H1 (cell line): ENCODE measurements at regions not wholly inside any gene's neighbourhood (a gene's known extent, or its start where the extent isn't known, plus 50 kb on each side); places are given as distances from the start of the nearest gene placed in this dataset.

Experiments used
- CTCF ChIA-PET: fragments of 300-600 bp; sonication (Branson Sonifier 250); formaldehyde crosslinking; loops from one replicate; lab custom pipeline; 2021; ENCODE audit not compliant: partially characterized antibody; lab: Charles Lee
- POLR2A ChIA-PET: fragments of 300-600 bp; sonication (Branson Sonifier 250); formaldehyde crosslinking; loops from one replicate; lab custom pipeline; 2021; ENCODE audit warnings: inconsistent platforms; ENCODE audit not compliant: partially characterized antibody; lab: Charles Lee
- DNase-seq, 2 experiments: peaks; one replicate each; pipeline versions ENCODE4 v3.0.0 to v3.0.0-alpha.2; 2010 to 2022; ENCODE audit warnings: low spot score in 2 of 2, low read depth in 1 of 2, mixed read lengths in 1 of 2
- FAIRE-seq: peaks from 2 replicates; lab custom pipeline; 2011; peaks lifted over from hg19 to GRCh38; lab: Jason Lieb, UNC
- H2AFZ ChIP-seq: 2 replicates; pipeline ENCODE4 v1.8.1; 2012; ENCODE audit warnings: low read length, inconsistent platforms
- H2AK5ac ChIP-seq: 2 replicates; pipeline ENCODE4 v1.6.1; 2013; ENCODE audit warnings: low read depth, low read length
- H2BK120ac ChIP-seq: replicated peaks from 2 replicates; pipeline ENCODE3; 2013; ENCODE audit warnings: low read depth, low read length, inconsistent platforms
- H2BK12ac ChIP-seq: 2 replicates; pipeline ENCODE4 v1.6.1; 2013; ENCODE audit warnings: low read depth, low read length
- H2BK15ac ChIP-seq: 2 replicates; pipeline ENCODE4 v1.6.1; 2013; ENCODE audit warnings: low read length
- H2BK20ac ChIP-seq: 2 replicates; pipeline ENCODE4 v1.6.1; 2013; ENCODE audit warnings: low read length
- H2BK5ac ChIP-seq: 2 replicates; pipeline ENCODE4 v1.6.1; 2013; ENCODE audit warnings: low read depth, low read length
- H3K14ac ChIP-seq: 2 replicates; pipeline ENCODE4 v1.6.1; 2013; ENCODE audit warnings: inconsistent platforms; ENCODE audit not compliant: insufficient read length
- H3K18ac ChIP-seq: 2 replicates; pipeline ENCODE4 v1.6.1; 2013; ENCODE audit warnings: low read length; ENCODE audit errors: extremely low read depth
- H3K23ac ChIP-seq: 2 replicates; pipeline ENCODE4 v1.6.1; 2013; ENCODE audit warnings: inconsistent platforms; ENCODE audit not compliant: insufficient read length
- H3K23me2 ChIP-seq: 2 replicates; pipeline ENCODE4 v1.6.1; 2013; ENCODE audit warnings: low read depth, low read length
- H3K27ac ChIP-seq: 2 replicates; pipeline ENCODE4 v1.6.1; 2011; ENCODE audit warnings: low read depth, low read length, inconsistent platforms
- H3K27me3 ChIP-seq, 4 experiments: replicated peaks in 1 of 4; 1 replicate in 1 of 4; 2 replicates in 3 of 4; pipeline versions ENCODE4 v1.6.1 to v1.8.1; 2011 to 2013; ENCODE audit warnings: low read length in 3 of 4, mild to moderate bottlenecking in 3 of 4, inconsistent platforms in 2 of 4, mixed read lengths in 2 of 4, moderate library complexity in 1 of 4; ENCODE audit not compliant: control insufficient read depth in 3 of 4, insufficient read depth in 3 of 4; ENCODE audit errors: extremely low read depth in 1 of 4
- H3K36me3 ChIP-seq, 4 experiments: 2 replicates each; pipeline versions ENCODE4 v1.6.1 to v1.8.1; 2011 to 2013; ENCODE audit warnings: mild to moderate bottlenecking in 4 of 4, low read length in 3 of 4, moderate library complexity in 2 of 4, control low read depth in 1 of 4, inconsistent platforms in 1 of 4; ENCODE audit not compliant: insufficient read depth in 4 of 4, control insufficient read depth in 2 of 4
- H3K4ac ChIP-seq: replicated peaks from 2 replicates; pipeline ENCODE3; 2013; ENCODE audit warnings: low read length, low read depth, mixed read lengths, inconsistent platforms; ENCODE audit not compliant: insufficient read length
- H3K4me1 ChIP-seq, 4 experiments: replicated peaks in 1 of 4; 1 replicate in 1 of 4; 2 replicates in 3 of 4; pipeline versions ENCODE4 v1.6.1 to v1.8.1; 2011 to 2013; ENCODE audit warnings: low read length in 3 of 4, inconsistent platforms in 2 of 4, mixed read lengths in 1 of 4; ENCODE audit not compliant: insufficient read depth in 4 of 4, control insufficient read depth in 3 of 4
- H3K4me2 ChIP-seq, 2 experiments: 2 replicates each; pipeline versions ENCODE4 v1.6.1 to v1.8.1; 2011 to 2013; ENCODE audit warnings: low read depth in 2 of 2, low read length in 2 of 2, control low read depth in 1 of 2, inconsistent platforms in 1 of 2, mild to moderate bottlenecking in 1 of 2; ENCODE audit not compliant: insufficient read depth in 1 of 2
- H3K4me3 ChIP-seq, 4 experiments: fragments of 200-600, 300-600 bp in 1 of 4; sonication (generic), shearing (Covaris generic), sonication (Bioruptor Twin) in 1 of 4; 2 replicates each; pipeline versions ENCODE4 v1.5.1 to v1.8.1; 2011 to 2016; ENCODE audit warnings: low read length in 4 of 4, low read depth in 3 of 4, control low read depth in 2 of 4, inconsistent platforms in 2 of 4, mild to moderate bottlenecking in 2 of 4, mixed read lengths in 1 of 4, moderate library complexity in 1 of 4; ENCODE audit not compliant: insufficient read depth in 2 of 4; ENCODE audit errors: extremely low read depth in 1 of 4
- H3K56ac ChIP-seq: replicated peaks from 2 replicates; pipeline ENCODE3; 2013; ENCODE audit warnings: low read depth, mild to moderate bottlenecking, mixed read lengths, low read length, inconsistent platforms; ENCODE audit not compliant: insufficient read length
- H3K79me1 ChIP-seq: 2 replicates; pipeline ENCODE4 v1.6.1; 2013; ENCODE audit warnings: low read depth, low read length, control low read depth
- H3K79me2 ChIP-seq, 2 experiments: 2 replicates each; pipeline versions ENCODE4 v1.6.1 to v1.8.1; 2012 to 2013; ENCODE audit warnings: low read length in 2 of 2, mild to moderate bottlenecking in 2 of 2, inconsistent platforms in 1 of 2; ENCODE audit not compliant: insufficient read depth in 2 of 2, control insufficient read depth in 1 of 2
- H3K9ac ChIP-seq, 4 experiments: replicated peaks in 1 of 4; 1 replicate in 1 of 4; 2 replicates in 3 of 4; pipeline versions ENCODE4 v1.6.1 to v1.8.1; 2011 to 2013; ENCODE audit warnings: low read depth in 3 of 4, low read length in 3 of 4, control low read depth in 2 of 4, mild to moderate bottlenecking in 2 of 4, moderate library complexity in 2 of 4, inconsistent platforms in 1 of 4; ENCODE audit errors: extremely low read depth in 1 of 4
- H3K9me3 ChIP-seq, 2 experiments: 2 replicates each; pipeline versions ENCODE4 v1.6.1 to v1.8.1; 2012 to 2013; ENCODE audit warnings: mild to moderate bottlenecking in 2 of 2, moderate library complexity in 2 of 2, control low read depth in 1 of 2, inconsistent platforms in 1 of 2, low read depth in 1 of 2, low read length in 1 of 2, mixed read lengths in 1 of 2; ENCODE audit not compliant: insufficient read depth in 2 of 2
- H4K20me1 ChIP-seq, 2 experiments: replicated peaks in 1 of 2; 2 replicates each; pipeline versions ENCODE3 to v1.8.1; 2011 to 2013; ENCODE audit warnings: inconsistent platforms in 2 of 2, low read length in 2 of 2, mild to moderate bottlenecking in 1 of 2; ENCODE audit not compliant: insufficient read depth in 2 of 2, control insufficient read depth in 1 of 2
- H4K5ac ChIP-seq: 2 replicates; pipeline ENCODE4 v1.6.1; 2013; ENCODE audit warnings: low read length, low read depth, mixed read lengths, inconsistent platforms; ENCODE audit not compliant: insufficient read length
- H4K8ac ChIP-seq: 2 replicates; pipeline ENCODE4 v1.8.0; 2013; ENCODE audit warnings: mild to moderate bottlenecking, moderate library complexity, low read length, inconsistent platforms; ENCODE audit not compliant: insufficient read depth; ENCODE audit errors: extremely low read depth
- H4K91ac ChIP-seq: replicated peaks from 2 replicates; pipeline ENCODE3; 2013; ENCODE audit warnings: low read length, mixed read lengths, inconsistent platforms; ENCODE audit not compliant: insufficient read length
- PHF8 ChIP-seq: fragments of 200-600 bp; sonication (generic); conservative IDR thresholded peaks from 2 replicates; pipeline ENCODE4 v1.7.1; 2012; ENCODE audit warnings: low read depth, mild to moderate bottlenecking, inconsistent platforms, low read length, moderate library complexity
- SIN3A ChIP-seq, 2 experiments: IDR thresholded peaks in 1 of 2; conservative IDR thresholded peaks in 1 of 2; 2 replicates each; pipeline ENCODE4 v1.6.1; 2011 to 2012; ENCODE audit warnings: low read length in 2 of 2, improper control_type of control experiment in 1 of 2, low read depth in 1 of 2, mild to moderate bottlenecking in 1 of 2
- SUZ12 ChIP-seq: fragments of 200-600 bp; sonication (generic); IDR thresholded peaks from 2 replicates; pipeline ENCODE4 v1.6.1; 2012; ENCODE audit warnings: mild to moderate bottlenecking, inconsistent platforms, low read length, moderate library complexity, mixed read lengths
- TAF7 ChIP-seq: optimal IDR thresholded peaks from 2 replicates; pipeline ENCODE3; 2011; ENCODE audit warnings: low read depth, mild to moderate bottlenecking, inconsistent platforms, low read length, moderate library complexity, borderline replicate concordance
- WGBS, 2 experiments: shearing (Covaris generic) in 1 of 2; methylation state at CpG; one replicate each; pipeline versions ENCODE4 v1.1.6 to v1.1.7; 2013 to 2015; ENCODE audit warnings: low lambda C conversion rate in 2 of 2, mixed read lengths in 2 of 2, inconsistent platforms in 1 of 2, low coverage in 1 of 2, missing lambda C conversion rate in 1 of 2; ENCODE audit not compliant: insufficient replicate concordance in 2 of 2, insufficient coverage in 1 of 2, insufficient read length in 1 of 2; ENCODE audit errors: extremely low coverage in 1 of 2, missing lambda C conversion rate in 1 of 2; 5-methylcytosine and 5-hydroxymethylcytosine counted together

- Histone ChIP-seq H3K9me3 (no peaks in the 10 kb centered on the region), H3K79me2 (no peaks in the 10 kb centered on the region)
- FAIRE-seq = no peak
- TF ChIP-seq SIN3A (conservative IDR thresholded peaks at IDR 0.05 in 1 of 2, IDR thresholded peaks at IDR 0.05 in 1 of 2; ENCODE audit: low read depth in 1 of 2, low read length in 2 of 2) (no peak), TAF7 (no peak), PHF8 (no peak), SUZ12 (no peak)
Measured at GRCh38 chrX:121374471-121374870, 327.1 kb downstream of the GLUD2 start.

More at GRCh38 chrX:121374471-121374870, 327.1 kb downstream of the GLUD2 start:
- no peak overlapping the region for H3K14ac ChIP-seq
- H3K4me3 ChIP-seq = no peak overlapping the region
- H3K4me2 ChIP-seq = no peak overlapping the region
- no peak for DNase-seq
- H3K4ac ChIP-seq = no peak overlapping the region
- no peak overlapping the region for H2BK20ac ChIP-seq
- POLR2A ChIA-PET = no interaction called here
- no peak overlapping the region for H3K18ac ChIP-seq
- no peak overlapping the region for H3K23ac ChIP-seq
- H4K20me1 ChIP-seq = no peaks in the 10 kb centered on the region
- no peak overlapping the region for H2BK12ac ChIP-seq
- H2AFZ ChIP-seq = no peak overlapping the region
- H3K23me2 ChIP-seq = no peaks in the 10 kb centered on the region
- H3K4me1 ChIP-seq = no peaks in the 10 kb centered on the region
- no peaks in the 10 kb centered on the region for H3K79me1 ChIP-seq
- CTCF ChIA-PET = no interaction called here
- no peak overlapping the region for H3K56ac ChIP-seq
- H3K9ac ChIP-seq = no peak overlapping the region
- WGBS, 2 experiments = 67% methylated on average over 3 of the region's 3 CpGs; no CpG with 5 or more reads in 1 of the 2 experiments
- H4K8ac ChIP-seq = no peak overlapping the region
- no peak overlapping the region for H3K27ac ChIP-seq
- H4K5ac ChIP-seq = no peak overlapping the region
- no peaks in the 10 kb centered on the region for H3K27me3 ChIP-seq
- H2BK15ac ChIP-seq = no peak overlapping the region
- H2BK5ac ChIP-seq = no peak overlapping the region
- no peaks in the 10 kb centered on the region for H3K36me3 ChIP-seq
- H4K91ac ChIP-seq = no peak overlapping the region
- no peak overlapping the region for H2BK120ac ChIP-seq
- no peak overlapping the region for H2AK5ac ChIP-seq
